WTC11 (cell line): ENCODE measurements at regions not wholly inside any gene's neighbourhood (a gene's known extent, or its start where the extent isn't known, plus 50 kb on each side); places are given as distances from the start of the nearest gene placed in this dataset.

Source experiments
- ATAC-seq: fragments of 200-7000 bp; cut with Tn5 transposase; 2 replicates; pipeline ENCODE4 v1.10.0; 2021; ENCODE audit warnings: mild to moderate bottlenecking, moderate library complexity
- CTCF ChIA-PET: fragments of 300-600 bp; sonication (Branson Sonifier 250); formaldehyde crosslinking; loops from one replicate; lab custom pipeline; 2021; ENCODE audit warnings: antibody characterized with exemption; lab: Charles Lee
- POLR2A ChIA-PET: fragments of 350-600 bp; sonication (Branson Sonifier 250); formaldehyde crosslinking; loops from one replicate; lab custom pipeline; 2021; ENCODE audit warnings: antibody characterized with exemption; lab: Charles Lee
- DNase-seq: peaks from one replicate; pipeline ENCODE4 v3.0.0; 2021; ENCODE audit warnings: low spot score
- H3K27ac Mint-ChIP-seq: 2 replicates; pipeline ENCODE4 v1.8.0; 2021; ENCODE audit warnings: mixed read lengths
- H3K27me3 Mint-ChIP-seq: 2 replicates; pipeline ENCODE4 v1.8.0; 2021; ENCODE audit warnings: low read depth, mild to moderate bottlenecking, moderate library complexity, mixed read lengths
- H3K36me3 Mint-ChIP-seq: 2 replicates; pipeline ENCODE4 v1.8.0; 2021; ENCODE audit warnings: mixed read lengths
- H3K4me1 Mint-ChIP-seq: 2 replicates; pipeline ENCODE4 v1.8.0; 2022; ENCODE audit warnings: mixed read lengths
- H3K4me3 Mint-ChIP-seq: 2 replicates; pipeline ENCODE4 v1.8.0; 2021; ENCODE audit warnings: mild to moderate bottlenecking, moderate library complexity, mixed read lengths
- H3K9me3 Mint-ChIP-seq: 2 replicates; pipeline ENCODE4 v1.8.0; 2021; ENCODE audit warnings: mixed read lengths
- CREB1 ChIP-seq: sonication (generic); formaldehyde crosslinking; IDR thresholded peaks from 2 replicates; pipeline ENCODE4 v1.8.0; 2023; ENCODE audit warnings: mild to moderate bottlenecking, missing genetic modification reagents
- ETV6 ChIP-seq: sonication (generic); formaldehyde crosslinking; IDR thresholded peaks from 2 replicates; pipeline ENCODE4 v1.8.1; 2022; ENCODE audit warnings: mild to moderate bottlenecking, missing genetic modification reagents
- FOXK1 ChIP-seq: sonication (generic); formaldehyde crosslinking; IDR thresholded peaks from 2 replicates; pipeline ENCODE4 v1.8.0; 2022; ENCODE audit warnings: mild to moderate bottlenecking, moderate library complexity, missing genetic modification reagents
- GTF2I ChIP-seq: fragments of 250-450 bp; sonication (Bioruptor Pico); conservative IDR thresholded peaks from 2 replicates; pipeline ENCODE4 v1.4.0; 2021; ENCODE audit warnings: mild to moderate bottlenecking
- JAZF1 ChIP-seq: fragments of 250-450 bp; sonication (Bioruptor Pico); IDR thresholded peaks from 2 replicates; pipeline ENCODE4 v1.9.0; 2021; ENCODE audit warnings: moderate library complexity, mild to moderate bottlenecking, inconsistent platforms
- MXD4 ChIP-seq: fragments of 250-450 bp; sonication (Bioruptor Pico); IDR thresholded peaks from 2 replicates; pipeline ENCODE4 v1.8.0; 2021; ENCODE audit warnings: mild to moderate bottlenecking, moderate library complexity, borderline replicate concordance
- NFATC4 ChIP-seq: fragments of 250-450 bp; sonication (Bioruptor Pico); IDR thresholded peaks from 2 replicates; pipeline ENCODE4 v1.9.0; 2021; ENCODE audit warnings: mild to moderate bottlenecking
- NFE2L1 ChIP-seq: sonication (generic); formaldehyde crosslinking; IDR thresholded peaks from 2 replicates; pipeline ENCODE4 v1.8.1; 2023; ENCODE audit warnings: missing genetic modification reagents
- NR1H2 ChIP-seq: sonication (generic); formaldehyde crosslinking; IDR thresholded peaks from 2 replicates; pipeline ENCODE4 v1.9.0; 2021; ENCODE audit warnings: mild to moderate bottlenecking, moderate library complexity, missing genetic modification reagents
- NR3C1 ChIP-seq: sonication (generic); formaldehyde crosslinking; conservative IDR thresholded peaks from 2 replicates; pipeline ENCODE4 v1.8.1; 2023; ENCODE audit warnings: low read depth, mild to moderate bottlenecking, missing genetic modification reagents
- RORB ChIP-seq: fragments of 250-450 bp; sonication (Bioruptor Pico); IDR thresholded peaks from 2 replicates; pipeline ENCODE4 v1.9.0; 2021; ENCODE audit warnings: mild to moderate bottlenecking
- SMAD3 ChIP-seq: sonication (generic); formaldehyde crosslinking; IDR thresholded peaks from 2 replicates; pipeline ENCODE4 v1.8.0; 2022; ENCODE audit warnings: missing genetic modification reagents, mild to moderate bottlenecking, borderline replicate concordance
- ZNF121 ChIP-seq: sonication (generic); formaldehyde crosslinking; IDR thresholded peaks from 2 replicates; pipeline ENCODE4 v1.8.0; 2023; ENCODE audit warnings: missing genetic modification reagents
- ZNF138 ChIP-seq: sonication (generic); formaldehyde crosslinking; conservative IDR thresholded peaks from 2 replicates; pipeline ENCODE4 v1.8.1; 2022; ENCODE audit warnings: mild to moderate bottlenecking, moderate library complexity, missing genetic modification reagents
- ZNF232 ChIP-seq: sonication (generic); formaldehyde crosslinking; IDR thresholded peaks from 2 replicates; pipeline ENCODE4 v1.8.0; 2022; ENCODE audit warnings: mild to moderate bottlenecking, missing genetic modification reagents
- ZNF396 ChIP-seq: fragments of 250-450 bp; sonication (Bioruptor Pico); IDR thresholded peaks from 2 replicates; pipeline ENCODE4 v1.8.0; 2021; ENCODE audit warnings: mild to moderate bottlenecking, moderate library complexity, borderline replicate concordance
- ZNF416 ChIP-seq: fragments of 250-450 bp; sonication (Bioruptor Pico); IDR thresholded peaks from 2 replicates; pipeline ENCODE4 v1.9.0; 2021; ENCODE audit warnings: mild to moderate bottlenecking, inconsistent platforms
- TF ChIP-seq, protein P1 (sequence below): sonication (generic); formaldehyde crosslinking; IDR thresholded peaks from 2 replicates; pipeline ENCODE4 v1.8.1; 2022; ENCODE audit warnings: missing genetic modification reagents, borderline replicate concordance
- TF ChIP-seq, protein P2 (sequence below): fragments of 250-450 bp; sonication (Bioruptor Pico); conservative IDR thresholded peaks from 2 replicates; pipeline ENCODE4 v1.9.0; 2021; ENCODE audit warnings: mild to moderate bottlenecking
- TF ChIP-seq, protein P3 (sequence below): sonication (generic); formaldehyde crosslinking; IDR thresholded peaks from 2 replicates; pipeline ENCODE4 v1.8.1; 2023; ENCODE audit warnings: mild to moderate bottlenecking, missing genetic modification reagents
- TF ChIP-seq, protein P4 (sequence below): fragments of 250-450 bp; sonication (Bioruptor Pico); IDR thresholded peaks from 2 replicates; pipeline ENCODE4 v1.8.0; 2021; ENCODE audit warnings: mild to moderate bottlenecking
- TF ChIP-seq, protein P5 (sequence below): sonication (generic); formaldehyde crosslinking; IDR thresholded peaks from 2 replicates; pipeline ENCODE4 v1.8.1; 2023; ENCODE audit warnings: mild to moderate bottlenecking, missing genetic modification reagents, moderate library complexity
- TF ChIP-seq, protein P6 (sequence below): sonication (generic); formaldehyde crosslinking; IDR thresholded peaks from 2 replicates; pipeline ENCODE4 v1.8.1; 2022; ENCODE audit warnings: mild to moderate bottlenecking, missing genetic modification reagents, moderate library complexity, borderline replicate concordance
- TF ChIP-seq, protein P7 (sequence below): sonication (generic); formaldehyde crosslinking; IDR thresholded peaks from 2 replicates; pipeline ENCODE4 v1.8.1; 2022; ENCODE audit warnings: mild to moderate bottlenecking, moderate library complexity, missing genetic modification reagents

DNA sequence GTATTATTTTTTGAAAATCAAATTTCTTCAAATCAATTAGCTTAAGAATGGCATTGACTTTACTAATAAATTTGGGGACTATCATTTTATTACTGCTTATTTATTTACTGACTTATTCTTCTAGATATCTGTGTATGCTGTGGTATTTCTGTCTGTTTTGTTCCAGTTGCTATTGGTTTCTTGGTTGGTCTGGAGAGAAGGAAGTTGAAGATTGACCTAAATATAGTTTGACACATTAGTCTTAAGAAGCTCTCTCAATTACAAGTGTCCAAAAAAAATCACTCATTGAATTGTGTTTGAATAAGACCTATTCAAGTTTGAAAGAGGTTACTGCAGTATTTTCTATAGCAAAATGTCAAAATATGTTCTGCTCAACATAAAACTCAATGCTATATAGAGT lies 153.3 kb upstream of the KYNU start:
- H3K4me3 Mint-ChIP-seq: no peak overlapping the region
- peaks cover 20% of the 10 kb centered on the region for H3K36me3 Mint-ChIP-seq
- DNase-seq (no peak), ATAC-seq (no peak)
- H3K9me3 Mint-ChIP-seq: peaks cover 23% of the 10 kb centered on the region
- TF ChIP-seq GTF2I (CRISPR knock-in tag): no peak
- TF ChIP-seq, protein P1, sequence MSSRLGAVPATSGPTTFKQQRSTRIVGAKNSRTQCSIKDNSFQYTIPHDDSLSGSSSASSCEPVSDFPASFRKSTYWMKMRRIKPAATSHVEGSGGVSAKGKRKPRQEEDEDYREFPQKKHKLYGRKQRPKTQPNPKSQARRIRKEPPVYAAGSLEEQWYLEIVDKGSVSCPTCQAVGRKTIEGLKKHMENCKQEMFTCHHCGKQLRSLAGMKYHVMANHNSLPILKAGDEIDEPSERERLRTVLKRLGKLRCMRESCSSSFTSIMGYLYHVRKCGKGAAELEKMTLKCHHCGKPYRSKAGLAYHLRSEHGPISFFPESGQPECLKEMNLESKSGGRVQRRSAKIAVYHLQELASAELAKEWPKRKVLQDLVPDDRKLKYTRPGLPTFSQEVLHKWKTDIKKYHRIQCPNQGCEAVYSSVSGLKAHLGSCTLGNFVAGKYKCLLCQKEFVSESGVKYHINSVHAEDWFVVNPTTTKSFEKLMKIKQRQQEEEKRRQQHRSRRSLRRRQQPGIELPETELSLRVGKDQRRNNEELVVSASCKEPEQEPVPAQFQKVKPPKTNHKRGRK (CRISPR knock-in tag): no peak
- TF ChIP-seq SMAD3 (CRISPR knock-in tag): no peak
- TF ChIP-seq, protein P2, sequence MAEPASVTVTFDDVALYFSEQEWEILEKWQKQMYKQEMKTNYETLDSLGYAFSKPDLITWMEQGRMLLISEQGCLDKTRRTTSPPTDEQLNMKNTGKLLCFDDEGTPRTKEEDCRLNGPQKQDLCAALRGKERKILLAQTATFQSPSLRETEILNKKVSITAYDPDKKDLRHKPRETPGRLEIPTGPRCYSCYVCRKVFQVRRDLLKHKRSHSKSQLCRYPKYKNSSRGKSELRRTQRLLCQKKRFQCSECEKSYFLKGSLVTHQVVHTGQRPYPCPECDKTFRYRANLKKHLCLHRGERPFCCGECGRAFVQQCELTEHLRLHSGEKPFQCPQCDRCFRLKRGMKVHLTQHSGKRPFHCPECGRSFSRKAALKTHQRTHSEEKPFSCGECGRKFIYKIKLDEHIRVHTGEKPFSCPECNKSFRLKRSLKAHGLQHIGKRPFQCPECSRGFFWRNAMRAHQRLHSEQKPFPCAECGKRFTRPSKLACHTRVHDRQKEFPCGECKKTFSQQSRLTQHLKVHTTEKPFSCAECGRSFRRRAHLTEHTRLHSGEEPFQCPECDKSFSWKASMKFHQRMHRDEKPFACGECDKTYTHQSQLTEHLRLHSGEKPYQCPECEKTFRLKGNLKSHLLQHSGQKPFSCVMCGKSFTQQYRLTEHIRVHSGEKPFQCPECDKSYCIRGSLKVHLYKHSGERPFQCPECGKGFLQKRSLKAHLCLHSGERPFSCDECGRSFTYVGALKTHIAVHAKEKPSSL: no peak
- no peak for TF ChIP-seq NR1H2 (CRISPR knock-in tag)
- no peak for TF ChIP-seq NFE2L1 (CRISPR knock-in tag)
- TF ChIP-seq, protein P3, sequence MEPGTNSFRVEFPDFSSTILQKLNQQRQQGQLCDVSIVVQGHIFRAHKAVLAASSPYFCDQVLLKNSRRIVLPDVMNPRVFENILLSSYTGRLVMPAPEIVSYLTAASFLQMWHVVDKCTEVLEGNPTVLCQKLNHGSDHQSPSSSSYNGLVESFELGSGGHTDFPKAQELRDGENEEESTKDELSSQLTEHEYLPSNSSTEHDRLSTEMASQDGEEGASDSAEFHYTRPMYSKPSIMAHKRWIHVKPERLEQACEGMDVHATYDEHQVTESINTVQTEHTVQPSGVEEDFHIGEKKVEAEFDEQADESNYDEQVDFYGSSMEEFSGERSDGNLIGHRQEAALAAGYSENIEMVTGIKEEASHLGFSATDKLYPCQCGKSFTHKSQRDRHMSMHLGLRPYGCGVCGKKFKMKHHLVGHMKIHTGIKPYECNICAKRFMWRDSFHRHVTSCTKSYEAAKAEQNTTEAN: no peak
- no peak for TF ChIP-seq RORB (CRISPR knock-in tag)
- TF ChIP-seq, protein P4, sequence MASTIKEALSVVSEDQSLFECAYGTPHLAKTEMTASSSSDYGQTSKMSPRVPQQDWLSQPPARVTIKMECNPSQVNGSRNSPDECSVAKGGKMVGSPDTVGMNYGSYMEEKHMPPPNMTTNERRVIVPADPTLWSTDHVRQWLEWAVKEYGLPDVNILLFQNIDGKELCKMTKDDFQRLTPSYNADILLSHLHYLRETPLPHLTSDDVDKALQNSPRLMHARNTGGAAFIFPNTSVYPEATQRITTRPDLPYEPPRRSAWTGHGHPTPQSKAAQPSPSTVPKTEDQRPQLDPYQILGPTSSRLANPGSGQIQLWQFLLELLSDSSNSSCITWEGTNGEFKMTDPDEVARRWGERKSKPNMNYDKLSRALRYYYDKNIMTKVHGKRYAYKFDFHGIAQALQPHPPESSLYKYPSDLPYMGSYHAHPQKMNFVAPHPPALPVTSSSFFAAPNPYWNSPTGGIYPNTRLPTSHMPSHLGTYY: no peak
- no peak for TF ChIP-seq ZNF138 (CRISPR knock-in tag)
- TF ChIP-seq JAZF1 (CRISPR knock-in tag): no peak
- TF ChIP-seq, protein P5, sequence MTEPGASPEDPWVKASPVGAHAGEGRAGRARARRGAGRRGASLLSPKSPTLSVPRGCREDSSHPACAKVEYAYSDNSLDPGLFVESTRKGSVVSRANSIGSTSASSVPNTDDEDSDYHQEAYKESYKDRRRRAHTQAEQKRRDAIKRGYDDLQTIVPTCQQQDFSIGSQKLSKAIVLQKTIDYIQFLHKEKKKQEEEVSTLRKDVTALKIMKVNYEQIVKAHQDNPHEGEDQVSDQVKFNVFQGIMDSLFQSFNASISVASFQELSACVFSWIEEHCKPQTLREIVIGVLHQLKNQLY (CRISPR knock-in tag): no peak
- TF ChIP-seq NFATC4: no peak
- TF ChIP-seq ZNF416 (CRISPR knock-in tag): no peak
- TF ChIP-seq ZNF232 (CRISPR knock-in tag): no peak
- TF ChIP-seq FOXK1 (CRISPR knock-in tag): no peak
- TF ChIP-seq MXD4: no peak
- TF ChIP-seq, protein P6, sequence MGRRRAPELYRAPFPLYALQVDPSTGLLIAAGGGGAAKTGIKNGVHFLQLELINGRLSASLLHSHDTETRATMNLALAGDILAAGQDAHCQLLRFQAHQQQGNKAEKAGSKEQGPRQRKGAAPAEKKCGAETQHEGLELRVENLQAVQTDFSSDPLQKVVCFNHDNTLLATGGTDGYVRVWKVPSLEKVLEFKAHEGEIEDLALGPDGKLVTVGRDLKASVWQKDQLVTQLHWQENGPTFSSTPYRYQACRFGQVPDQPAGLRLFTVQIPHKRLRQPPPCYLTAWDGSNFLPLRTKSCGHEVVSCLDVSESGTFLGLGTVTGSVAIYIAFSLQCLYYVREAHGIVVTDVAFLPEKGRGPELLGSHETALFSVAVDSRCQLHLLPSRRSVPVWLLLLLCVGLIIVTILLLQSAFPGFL (CRISPR knock-in tag): no peak
- ChIA-PET POLR2A (no interaction called here), CTCF (no interaction called here)
- H3K27ac Mint-ChIP-seq: no peak overlapping the region
- no peaks in the 10 kb centered on the region; the same call in 1 of the 2 replicates for H3K27me3 Mint-ChIP-seq
- H3K4me1 Mint-ChIP-seq: peaks cover 24% of the 10 kb centered on the region

DNA sequence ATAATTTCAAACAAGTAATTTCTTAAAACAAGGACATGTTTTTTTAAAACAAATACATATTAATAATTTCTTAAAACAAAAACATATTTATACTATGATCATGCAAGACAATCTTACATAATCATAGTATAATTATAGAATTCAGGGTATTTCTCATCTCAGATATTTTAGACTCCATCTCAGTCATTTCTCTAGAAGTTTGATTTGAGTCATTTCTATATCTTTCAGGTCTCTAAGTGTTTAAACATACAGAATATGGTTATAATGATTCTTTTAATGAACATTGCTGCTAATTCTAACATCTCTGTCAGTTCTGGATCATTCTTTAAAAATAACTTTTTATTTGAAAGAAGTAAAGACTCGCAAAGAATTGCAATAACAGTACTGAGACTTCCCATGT lies 154.2 kb upstream of the KYNU start:
- no peak for DNase-seq
- Mint-ChIP-seq H3K36me3 (peaks cover 10% of the 10 kb centered on the region), H3K4me1 (peaks cover 28% of the 10 kb centered on the region), H3K4me3 (no peak overlapping the region), H3K9me3 (peaks cover 14% of the 10 kb centered on the region), H3K27ac (no peak overlapping the region), H3K27me3 (no peaks in the 10 kb centered on the region)
- ATAC-seq: no peak
- no peak for TF ChIP-seq CREB1 (CRISPR knock-in tag)
- TF ChIP-seq ETV6: no peak
- no peak for TF ChIP-seq JAZF1 (CRISPR knock-in tag)
- TF ChIP-seq, protein P7, sequence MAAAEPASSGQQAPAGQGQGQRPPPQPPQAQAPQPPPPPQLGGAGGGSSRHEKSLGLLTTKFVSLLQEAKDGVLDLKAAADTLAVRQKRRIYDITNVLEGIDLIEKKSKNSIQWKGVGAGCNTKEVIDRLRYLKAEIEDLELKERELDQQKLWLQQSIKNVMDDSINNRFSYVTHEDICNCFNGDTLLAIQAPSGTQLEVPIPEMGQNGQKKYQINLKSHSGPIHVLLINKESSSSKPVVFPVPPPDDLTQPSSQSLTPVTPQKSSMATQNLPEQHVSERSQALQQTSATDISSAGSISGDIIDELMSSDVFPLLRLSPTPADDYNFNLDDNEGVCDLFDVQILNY (CRISPR knock-in tag): no peak
- no peak for TF ChIP-seq NR3C1 (CRISPR knock-in tag)
- TF ChIP-seq ZNF396 (CRISPR knock-in tag): no peak
- TF ChIP-seq ZNF121 (CRISPR knock-in tag): no peak
- TF ChIP-seq FOXK1 (CRISPR knock-in tag): no peak
- ChIA-PET CTCF (no interaction called here), POLR2A (no interaction called here)
